ENCODE measurements at regions not wholly inside any gene's neighbourhood (a gene's known extent, or its start where the extent isn't known, plus 50 kb on each side); places are given as distances from the start of the nearest gene placed in this dataset.

DNA sequence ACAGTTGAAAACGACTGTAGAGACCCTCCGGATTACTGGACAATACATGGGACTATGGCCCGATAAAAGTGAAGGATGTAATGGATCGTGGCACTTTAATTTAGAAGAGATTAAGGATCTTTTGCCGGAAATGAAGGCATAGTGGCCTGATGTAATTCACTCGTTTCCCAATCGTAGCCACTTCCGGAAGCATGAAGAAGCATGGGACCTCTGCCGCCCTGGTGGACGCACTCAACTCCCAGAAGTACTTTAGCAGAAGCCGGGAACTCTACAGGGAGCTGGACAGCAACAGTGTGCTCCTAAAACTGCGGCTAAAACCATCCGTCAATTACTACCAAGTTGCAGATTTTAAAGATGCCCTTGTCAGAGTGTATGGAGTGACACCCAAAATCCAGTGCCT, 59.6 kb upstream of the NUPR2 start:
- WGBS (ENCODE audit: low lambda C conversion rate) = 18% methylated on average over 13 of the region's 13 CpGs
- peak overlapping the region; percentile 71 for H3K4me2 ChIP-seq
- H3K9ac ChIP-seq = no peak overlapping the region
- no peaks in the 10 kb centered on the region for H3K36me3 ChIP-seq (replicated peaks in 1 of 2; ENCODE audit: control insufficient read depth in 1 of 2, insufficient read depth in 2 of 2, low read length in 1 of 2)
- H3K9me2 ChIP-seq = no peaks in the 10 kb centered on the region
- ChIA-PET POLR2A (no interaction called here), CTCF (interaction anchor here (1.0 to 1.6 kb wide), 2 partner anchors 9 to 96 kb away, joined by 3 read pairs; no protein-coding TSS in a partner anchor)
- no peak overlapping the region for H3K27ac ChIP-seq (ENCODE audit: low read depth in 2 of 2, low read length in 1 of 2)
- H3K79me2 ChIP-seq (ENCODE audit: insufficient read depth) = no peaks in the 10 kb centered on the region
- DNase-seq = peak; percentile 36
- TF ChIP-seq JUND (IDR thresholded peaks at IDR 0.05) = no peak
- TF ChIP-seq, protein P1, sequence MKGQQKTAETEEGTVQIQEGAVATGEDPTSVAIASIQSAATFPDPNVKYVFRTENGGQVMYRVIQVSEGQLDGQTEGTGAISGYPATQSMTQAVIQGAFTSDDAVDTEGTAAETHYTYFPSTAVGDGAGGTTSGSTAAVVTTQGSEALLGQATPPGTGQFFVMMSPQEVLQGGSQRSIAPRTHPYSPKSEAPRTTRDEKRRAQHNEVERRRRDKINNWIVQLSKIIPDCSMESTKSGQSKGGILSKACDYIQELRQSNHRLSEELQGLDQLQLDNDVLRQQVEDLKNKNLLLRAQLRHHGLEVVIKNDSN (IDR thresholded peaks at IDR 0.05; ENCODE audit: borderline replicate concordance, low read depth) = no peak
- 0 out of 2 replicates have a peak, but pooled peaks have one; percentile 20 for TF ChIP-seq GABPA (IDR thresholded peaks at IDR 0.05; ENCODE audit: low read depth)
- TF ChIP-seq, protein P2, sequence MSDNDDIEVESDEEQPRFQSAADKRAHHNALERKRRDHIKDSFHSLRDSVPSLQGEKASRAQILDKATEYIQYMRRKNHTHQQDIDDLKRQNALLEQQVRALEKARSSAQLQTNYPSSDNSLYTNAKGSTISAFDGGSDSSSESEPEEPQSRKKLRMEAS (IDR thresholded peaks at IDR 0.05; ENCODE audit: low read depth) = no peak
- TF ChIP-seq GATA2 (CRISPR knock-in tag; IDR thresholded peaks at IDR 0.05) = no peak
- H3F3A ChIP-seq (replicated peaks; ENCODE audit: insufficient read depth) = no peaks in the 10 kb centered on the region
- no peaks in the 10 kb centered on the region for H3K9me3 ChIP-seq
- H4K20me1 ChIP-seq (ENCODE audit: insufficient read depth) = no peaks in the 10 kb centered on the region
- H3K4me1 ChIP-seq (ENCODE audit: control insufficient read depth in 1 of 2, insufficient read depth in 2 of 2, low read depth in 1 of 2, low read length in 1 of 2) = peaks cover 0 to 3% of the 10 kb centered on the region in 2 experiments; a peak in 1 of 4 replicates
- no peaks in the 10 kb centered on the region for H3K27me3 ChIP-seq (ENCODE audit: insufficient read depth)
- peak overlapping the region; percentile 76 for H2AFZ ChIP-seq (ENCODE audit: low read depth)
- peak overlapping the region; percentile 39 to 56 for H3K4me3 ChIP-seq (ENCODE audit: low read depth in 2 of 2, low read length in 1 of 2)

DNA sequence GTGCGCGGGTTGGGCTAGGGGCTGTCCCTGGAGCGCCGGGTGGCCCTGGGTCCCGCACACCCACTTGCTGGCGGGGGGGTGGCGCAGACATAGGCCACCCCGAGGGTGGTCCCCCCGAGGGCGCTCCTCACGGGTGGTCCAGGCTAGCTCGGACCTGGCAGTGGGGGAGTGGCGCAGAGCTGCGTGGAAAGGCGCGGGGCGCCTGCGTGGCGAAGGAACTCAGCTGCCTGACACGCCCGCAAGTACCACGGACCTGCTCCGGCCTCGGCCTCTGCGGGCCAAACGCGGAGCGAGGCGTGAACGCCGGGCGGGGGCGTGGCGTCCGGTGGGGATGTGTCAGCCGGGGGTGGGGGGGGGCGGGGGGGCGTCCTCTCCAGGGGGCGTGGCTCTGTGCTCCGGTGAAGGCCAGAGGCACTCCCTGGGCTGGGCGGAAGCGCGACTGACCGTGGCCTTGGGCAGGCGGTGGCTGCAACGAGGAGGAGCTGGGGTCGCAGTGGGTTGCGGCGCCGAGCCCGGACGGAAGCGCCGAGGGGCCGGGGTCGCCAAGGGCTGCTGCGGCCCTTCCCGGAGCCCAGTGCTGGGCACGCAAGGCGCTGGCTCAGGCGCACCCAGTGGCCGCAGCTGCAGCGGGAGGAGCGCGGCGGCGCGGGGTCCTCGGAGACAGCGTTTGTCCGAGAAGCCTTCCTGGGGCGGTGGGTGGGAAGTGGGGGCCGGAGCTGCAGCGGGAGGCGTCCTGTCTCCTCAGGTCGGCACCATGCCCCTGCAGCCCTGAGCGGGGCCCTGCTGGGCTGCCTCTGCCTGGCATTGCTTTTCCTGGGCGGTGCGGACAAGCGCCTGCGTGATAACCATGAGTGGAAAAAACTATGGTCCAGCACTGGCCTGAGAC, 58.9 kb upstream of the NUPR2 start:
- no peak overlapping the region for H3K27ac ChIP-seq (ENCODE audit: low read depth in 2 of 2, low read length in 1 of 2)
- no peaks in the 10 kb centered on the region for H4K20me1 ChIP-seq (ENCODE audit: insufficient read depth)
- H2AFZ ChIP-seq (ENCODE audit: low read depth) = peak overlapping the region; percentile 76
- no peak overlapping the region for H3K9ac ChIP-seq
- ChIA-PET CTCF (interaction anchor here (1.0 to 1.6 kb wide), 2 partner anchors 10 to 95 kb away, joined by 3 read pairs; no protein-coding TSS in a partner anchor), POLR2A (no interaction called here)
- peak overlapping the region; percentile 39 to 56; a peak in 3 of 4 replicates for H3K4me3 ChIP-seq (ENCODE audit: low read depth in 2 of 2, low read length in 1 of 2)
- 18% methylated on average over 20 of the region's 81 CpGs for WGBS (ENCODE audit: low lambda C conversion rate)
- TF ChIP-seq GABPA (IDR thresholded peaks at IDR 0.05; ENCODE audit: low read depth) (no peak), EP300 (IDR thresholded peaks at IDR 0.05; ENCODE audit: borderline replicate concordance in 1 of 2, low read depth in 1 of 2, low read length in 1 of 2) (no peak)
- no peaks in the 10 kb centered on the region for H3K27me3 ChIP-seq (ENCODE audit: insufficient read depth)
- H3K36me3 ChIP-seq (replicated peaks in 1 of 2; ENCODE audit: control insufficient read depth in 1 of 2, insufficient read depth in 2 of 2, low read length in 1 of 2) = no peaks in the 10 kb centered on the region
- no peaks in the 10 kb centered on the region for H3K9me3 ChIP-seq
- peak overlapping the region; percentile 71 for H3K4me2 ChIP-seq
- no peaks in the 10 kb centered on the region for H3F3A ChIP-seq (replicated peaks; ENCODE audit: insufficient read depth)
- no peaks in the 10 kb centered on the region for H3K79me2 ChIP-seq (ENCODE audit: insufficient read depth)
- DNase-seq = peak; percentile 79
- H3K9me2 ChIP-seq = no peaks in the 10 kb centered on the region
- H3K4me1 ChIP-seq (ENCODE audit: control insufficient read depth in 1 of 2, insufficient read depth in 2 of 2, low read depth in 1 of 2, low read length in 1 of 2) = peaks cover 0 to 3% of the 10 kb centered on the region in 2 experiments; a peak in 1 of 4 replicates

DNA sequence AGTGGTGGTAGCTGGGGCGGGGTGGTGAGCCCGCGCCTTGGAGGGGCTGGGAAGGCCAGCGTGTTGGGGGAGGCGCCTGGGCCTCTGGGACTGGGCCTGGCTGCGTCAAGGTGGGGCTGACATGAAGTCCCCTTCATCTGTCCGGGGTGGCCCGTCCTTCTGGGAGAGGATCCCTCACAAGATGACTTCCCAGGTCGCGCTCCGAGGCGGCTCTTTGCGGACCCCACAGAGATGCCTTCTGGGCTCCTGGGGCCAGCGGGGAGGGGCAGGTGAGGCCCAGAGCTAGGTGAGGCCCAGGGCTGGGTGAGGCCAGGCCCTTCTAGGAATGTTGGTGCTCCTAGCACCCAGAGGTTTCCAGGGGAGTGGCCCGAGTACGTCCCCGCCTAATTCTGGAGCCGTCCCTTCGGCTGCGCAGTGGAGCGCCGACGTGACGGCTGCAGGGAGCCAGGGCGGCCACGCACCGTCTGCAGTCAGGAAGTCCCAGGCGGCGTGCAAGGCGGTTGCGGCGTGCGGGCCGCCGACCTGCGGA, 58.2 kb upstream of the NUPR2 start:
- no peaks in the 10 kb centered on the region for H3K79me2 ChIP-seq (ENCODE audit: insufficient read depth)
- H3K9me2 ChIP-seq = no peaks in the 10 kb centered on the region
- DNase-seq = peak; percentile 21
- whole genome bisulfite sequencing (ENCODE audit: low lambda C conversion rate) = 40% methylated on average over 36 of the region's 36 CpGs
- ChIA-PET CTCF (no interaction called here), POLR2A (no interaction called here)
- H3K4me3 ChIP-seq (ENCODE audit: low read depth in 2 of 2, low read length in 1 of 2) = peak overlapping the region in 1 of 2 experiments; percentile 22; a peak in 2 of 4 replicates
- no peaks in the 10 kb centered on the region for H4K20me1 ChIP-seq (ENCODE audit: insufficient read depth)
- no peak for TF ChIP-seq YY1 (IDR thresholded peaks at IDR 0.05; ENCODE audit: low read depth)
- TF ChIP-seq, protein P1 (IDR thresholded peaks at IDR 0.05; ENCODE audit: borderline replicate concordance, low read depth) = no peak
- TF ChIP-seq GABPA (IDR thresholded peaks at IDR 0.05; ENCODE audit: low read depth) = no peak
- TF ChIP-seq RXRA (IDR thresholded peaks at IDR 0.05; ENCODE audit: borderline replicate concordance, low read depth) = no peak
- TF ChIP-seq POLR2AphosphoS5 (IDR thresholded peaks at IDR 0.05; ENCODE audit: low read depth, low read length) = no peak
- TF ChIP-seq NFIC (IDR thresholded peaks at IDR 0.05; ENCODE audit: borderline replicate concordance) = no peak
- H3K9me3 ChIP-seq = no peaks in the 10 kb centered on the region
- H2AFZ ChIP-seq (ENCODE audit: low read depth) = no peak overlapping the region
- no peak overlapping the region for H3K27ac ChIP-seq (ENCODE audit: low read depth in 2 of 2, low read length in 1 of 2)
- H3K9ac ChIP-seq = no peak overlapping the region
- H3K27me3 ChIP-seq (ENCODE audit: insufficient read depth) = no peaks in the 10 kb centered on the region
- H3K36me3 ChIP-seq (replicated peaks in 1 of 2; ENCODE audit: control insufficient read depth in 1 of 2, insufficient read depth in 2 of 2, low read length in 1 of 2) = no peaks in the 10 kb centered on the region
- H3K4me2 ChIP-seq = no peak overlapping the region
- no peaks in the 10 kb centered on the region for H3F3A ChIP-seq (replicated peaks; ENCODE audit: insufficient read depth)
- peaks cover 0 to 3% of the 10 kb centered on the region in 2 experiments; a peak in 1 of 4 replicates for H3K4me1 ChIP-seq (ENCODE audit: control insufficient read depth in 1 of 2, insufficient read depth in 2 of 2, low read depth in 1 of 2, low read length in 1 of 2)

Data from SK-N-SH (cell line).